ENCODE measurements at regions not wholly inside any gene's neighbourhood (a gene's known extent, or its start where the extent isn't known, plus 50 kb on each side); places are given as distances from the start of the nearest gene placed in this dataset.

DNA sequence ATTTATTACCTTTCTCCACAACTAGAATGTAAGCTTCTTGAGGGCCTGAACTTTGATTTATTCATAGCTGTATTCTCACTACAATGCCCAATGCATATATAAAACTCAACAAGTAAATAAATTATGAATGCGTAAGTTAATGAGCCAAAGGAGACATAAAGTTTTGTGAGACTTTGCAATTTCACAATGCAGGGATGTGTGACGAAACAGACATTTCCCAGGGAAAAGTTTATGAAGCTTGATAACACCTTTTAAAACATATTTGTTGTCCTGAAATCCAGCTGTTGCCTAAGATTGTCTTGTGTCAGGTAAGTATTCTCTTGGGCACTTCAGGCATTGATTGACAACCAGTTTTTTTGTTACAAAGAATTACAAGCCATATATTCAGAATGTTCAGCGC is 800.1 kb downstream of the BRINP1 start:
- DNase-seq (ENCODE audit: low read depth, low spot score), result no peak
- Histone ChIP-seq H3K4me3 (no peak overlapping the region), H3K27ac (no peak overlapping the region)

DNA sequence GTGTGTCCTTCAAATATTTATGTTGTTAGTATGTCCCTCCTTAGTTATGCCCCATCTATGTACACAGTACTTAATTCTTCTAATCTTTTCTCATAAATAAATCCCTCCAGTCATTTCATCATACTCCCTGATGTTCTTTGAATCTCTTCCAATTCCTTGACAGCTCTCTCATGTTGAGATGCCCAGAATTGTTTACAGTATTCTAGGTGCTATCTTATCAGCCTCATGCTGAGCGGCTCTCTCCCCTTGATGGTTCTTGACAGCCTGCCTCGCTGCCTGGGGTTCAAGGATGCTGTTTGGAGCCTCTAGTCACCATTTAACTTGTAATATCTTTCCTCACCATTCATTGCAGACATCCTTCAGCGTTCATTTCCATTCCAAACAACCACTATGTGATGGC is 799.2 kb downstream of the BRINP1 start:
- H3K4me3 ChIP-seq, result no peak overlapping the region
- DNase-seq (ENCODE audit: low read depth, low spot score), result no peak
- H3K9me3 ChIP-seq (ENCODE audit: low read depth, low read length), result no peaks in the 10 kb centered on the region
- TF ChIP-seq EZH2 (IDR thresholded peaks at IDR 0.05) (no peak), FOXP2 (optimal IDR thresholded peaks at IDR 0.05; ENCODE audit: control extremely low read depth, extremely low read length, insufficient read depth) (no peak), POLR2AphosphoS5 (IDR thresholded peaks at IDR 0.05; ENCODE audit: borderline replicate concordance, low read depth, low read length) (no peak)
- no peak overlapping the region for H3K27ac ChIP-seq
- H3K36me3 ChIP-seq (ENCODE audit: insufficient read depth, low read length), result no peaks in the 10 kb centered on the region
- no peak overlapping the region for H3K9ac ChIP-seq (ENCODE audit: insufficient read length)

More for the DNA sequence above, 800.1 kb downstream of the BRINP1 start:
- Histone ChIP-seq H3K36me3 (ENCODE audit: insufficient read depth, low read length) (no peaks in the 10 kb centered on the region), H3K9me3 (ENCODE audit: low read depth, low read length) (no peaks in the 10 kb centered on the region), H3K9ac (ENCODE audit: insufficient read length) (no peak overlapping the region)
- TF ChIP-seq EZH2 (IDR thresholded peaks at IDR 0.05) (no peak), POLR2AphosphoS5 (IDR thresholded peaks at IDR 0.05; ENCODE audit: borderline replicate concordance, low read depth, low read length) (no peak), FOXP2 (optimal IDR thresholded peaks at IDR 0.05; ENCODE audit: control extremely low read depth, extremely low read length, insufficient read depth) (no peak)

DNA sequence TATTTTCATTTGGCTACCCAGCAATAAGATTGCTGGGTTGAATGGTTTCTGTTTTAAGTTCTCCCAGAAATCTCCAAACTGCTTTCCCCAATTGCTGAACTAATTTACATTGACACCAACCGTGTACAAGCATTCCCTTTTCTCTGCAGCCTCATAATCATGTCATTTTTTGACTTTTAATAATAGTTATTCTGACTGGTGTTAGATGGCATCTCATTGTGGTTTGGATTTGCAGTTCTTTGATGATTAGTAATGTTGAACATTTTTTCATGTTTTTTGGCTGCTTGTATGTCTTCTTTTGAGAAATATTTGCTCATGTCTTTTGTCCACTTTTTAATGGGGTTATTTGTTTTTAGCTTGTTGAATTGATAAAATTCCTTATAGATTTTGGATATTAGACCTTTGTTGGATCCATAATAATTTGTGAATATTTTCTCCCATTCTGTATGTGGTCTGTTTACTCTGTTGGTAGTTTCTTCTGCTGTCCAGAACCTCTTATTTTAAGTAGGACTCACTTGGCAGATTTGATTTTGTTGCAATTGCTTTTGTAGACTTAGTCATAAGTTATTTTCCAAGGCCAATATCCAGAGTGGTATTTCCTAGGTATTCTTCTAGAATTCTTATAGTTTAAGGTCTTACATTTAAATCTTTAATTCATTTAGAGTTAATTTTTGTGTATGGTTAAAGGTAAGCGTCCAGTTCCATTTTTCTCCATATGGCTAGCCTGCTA is 793.7 kb downstream of the BRINP1 start:
- Histone ChIP-seq H3K9ac (ENCODE audit: insufficient read length) (no peak overlapping the region), H3K36me3 (ENCODE audit: insufficient read depth, low read length) (no peaks in the 10 kb centered on the region), H3K27ac (no peak overlapping the region), H3K4me3 (no peak overlapping the region), H3K9me3 (ENCODE audit: low read depth, low read length) (no peaks in the 10 kb centered on the region)
- TF ChIP-seq FOXP2 (optimal IDR thresholded peaks at IDR 0.05; ENCODE audit: control extremely low read depth, extremely low read length, insufficient read depth), result no peak
- TF ChIP-seq EZH2 (IDR thresholded peaks at IDR 0.05), result no peak
- no peak for DNase-seq (ENCODE audit: low read depth, low spot score)

DNA sequence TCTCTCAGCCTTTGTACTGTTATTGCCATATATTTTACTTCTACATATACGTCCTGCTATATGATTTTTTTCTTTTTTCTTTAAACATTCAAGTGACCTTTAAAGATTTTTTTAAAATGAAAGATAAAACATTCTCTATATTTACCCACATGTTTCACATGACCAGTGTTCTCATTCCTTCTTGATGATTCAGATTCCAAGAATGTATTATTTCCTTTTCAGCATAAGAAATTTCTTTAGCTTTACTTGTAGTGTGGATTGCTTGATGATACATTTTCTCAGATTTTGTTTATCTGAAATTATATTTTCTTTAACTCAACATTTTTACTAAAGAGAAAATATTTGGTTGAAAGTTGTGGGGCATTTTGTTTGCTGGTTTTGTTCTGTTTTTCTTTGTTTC is 792.1 kb downstream of the BRINP1 start:
- no peak for DNase-seq (ENCODE audit: low read depth, low spot score)
- Histone ChIP-seq H3K36me3 (ENCODE audit: insufficient read depth, low read length) (no peaks in the 10 kb centered on the region), H3K9ac (ENCODE audit: insufficient read length) (no peak overlapping the region), H3K4me3 (no peak overlapping the region), H3K27ac (no peak overlapping the region), H3K9me3 (ENCODE audit: low read depth, low read length) (no peaks in the 10 kb centered on the region)
- TF ChIP-seq EZH2 (IDR thresholded peaks at IDR 0.05) (no peak), POLR2AphosphoS5 (IDR thresholded peaks at IDR 0.05; ENCODE audit: borderline replicate concordance, low read depth, low read length) (no peak), FOXP2 (optimal IDR thresholded peaks at IDR 0.05; ENCODE audit: control extremely low read depth, extremely low read length, insufficient read depth) (no peak)

DNA sequence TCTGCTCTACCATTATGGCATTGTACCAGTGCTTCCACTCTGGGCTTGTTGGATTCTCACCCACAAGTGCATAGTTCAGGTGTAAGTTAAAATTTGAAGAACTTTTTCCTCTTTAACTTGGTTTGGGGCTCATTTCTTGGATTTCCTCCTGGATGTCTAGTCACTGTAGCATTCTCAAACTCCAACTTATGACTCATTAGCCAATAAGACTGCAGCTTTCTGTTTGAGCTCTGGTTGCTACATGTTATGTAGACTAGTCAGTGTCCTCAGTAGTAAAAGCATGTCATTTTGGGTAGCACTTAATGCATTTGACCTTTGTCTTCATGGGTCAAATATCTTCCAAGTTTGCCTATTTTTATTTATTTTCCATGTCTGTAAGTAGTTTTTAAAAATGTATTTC is 790.8 kb downstream of the BRINP1 start:
- no peak for TF ChIP-seq EZH2 (IDR thresholded peaks at IDR 0.05)
- no peak for TF ChIP-seq POLR2AphosphoS5 (IDR thresholded peaks at IDR 0.05; ENCODE audit: borderline replicate concordance, low read depth, low read length)
- no peak for TF ChIP-seq FOXP2 (optimal IDR thresholded peaks at IDR 0.05; ENCODE audit: control extremely low read depth, extremely low read length, insufficient read depth)
- no peak overlapping the region for H3K9ac ChIP-seq (ENCODE audit: insufficient read length)
- DNase-seq (ENCODE audit: low read depth, low spot score), result no peak
- no peaks in the 10 kb centered on the region for H3K9me3 ChIP-seq (ENCODE audit: low read depth, low read length)
- no peak overlapping the region for H3K27ac ChIP-seq
- no peaks in the 10 kb centered on the region for H3K36me3 ChIP-seq (ENCODE audit: insufficient read depth, low read length)
- no peak overlapping the region for H3K4me3 ChIP-seq

DNA sequence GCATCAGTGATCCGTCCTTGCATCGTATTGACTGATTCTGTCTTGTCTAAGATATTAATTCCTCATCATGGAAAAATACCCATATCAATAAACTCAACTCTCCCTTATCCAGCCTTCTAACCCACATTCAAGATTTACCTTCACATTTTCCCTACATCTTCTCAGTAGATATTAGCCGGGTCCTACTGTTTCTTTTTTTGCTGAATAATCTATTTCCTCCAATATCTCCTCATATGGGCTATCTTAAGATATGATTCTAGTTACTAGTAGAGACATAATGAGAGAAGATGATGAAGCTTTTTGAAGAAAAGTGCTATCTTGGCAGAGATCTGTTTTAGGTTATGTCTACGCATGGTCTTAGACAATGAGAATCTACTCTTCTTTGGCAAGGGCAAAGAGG is 785.8 kb downstream of the BRINP1 start:
- Histone ChIP-seq H3K9ac (ENCODE audit: insufficient read length) (no peak overlapping the region), H3K36me3 (ENCODE audit: insufficient read depth, low read length) (no peaks in the 10 kb centered on the region), H3K4me3 (no peak overlapping the region), H3K9me3 (ENCODE audit: low read depth, low read length) (no peaks in the 10 kb centered on the region), H3K27ac (no peak overlapping the region)
- DNase-seq (ENCODE audit: low read depth, low spot score), result no peak
- TF ChIP-seq POLR2AphosphoS5 (IDR thresholded peaks at IDR 0.05; ENCODE audit: borderline replicate concordance, low read depth, low read length) (no peak), FOXP2 (optimal IDR thresholded peaks at IDR 0.05; ENCODE audit: control extremely low read depth, extremely low read length, insufficient read depth) (no peak), EZH2 (IDR thresholded peaks at IDR 0.05) (no peak)

DNA sequence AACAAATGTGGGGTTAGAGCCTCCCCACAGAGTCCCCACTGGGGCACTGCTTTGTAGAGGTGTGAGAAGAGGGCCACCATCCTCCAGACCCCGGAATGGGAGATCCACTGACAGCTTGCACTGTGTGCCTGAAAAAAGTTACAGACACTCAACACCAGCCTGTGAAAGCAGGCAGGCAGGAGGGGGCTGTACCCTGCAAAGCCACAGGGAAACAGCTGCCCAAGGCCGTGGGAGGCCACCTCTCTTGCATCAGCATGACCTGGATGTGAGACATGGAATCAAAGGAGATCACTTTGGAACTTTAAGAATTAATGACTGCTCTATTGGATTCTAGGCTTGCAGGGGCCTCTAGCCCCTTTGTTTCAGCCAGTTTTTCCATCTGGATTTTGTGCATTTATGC is 782.3 kb downstream of the BRINP1 start:
- H3K4me3 ChIP-seq, result no peak overlapping the region
- H3K9me3 ChIP-seq (ENCODE audit: low read depth, low read length), result no peaks in the 10 kb centered on the region
- no peak overlapping the region for H3K27ac ChIP-seq
- H3K36me3 ChIP-seq (ENCODE audit: insufficient read depth, low read length), result no peaks in the 10 kb centered on the region
- H3K9ac ChIP-seq (ENCODE audit: insufficient read length), result no peak overlapping the region
- TF ChIP-seq EZH2 (IDR thresholded peaks at IDR 0.05) (no peak), POLR2AphosphoS5 (IDR thresholded peaks at IDR 0.05; ENCODE audit: borderline replicate concordance, low read depth, low read length) (no peak), FOXP2 (optimal IDR thresholded peaks at IDR 0.05; ENCODE audit: control extremely low read depth, extremely low read length, insufficient read depth) (no peak)
- DNase-seq (ENCODE audit: low read depth, low spot score), result no peak

DNA sequence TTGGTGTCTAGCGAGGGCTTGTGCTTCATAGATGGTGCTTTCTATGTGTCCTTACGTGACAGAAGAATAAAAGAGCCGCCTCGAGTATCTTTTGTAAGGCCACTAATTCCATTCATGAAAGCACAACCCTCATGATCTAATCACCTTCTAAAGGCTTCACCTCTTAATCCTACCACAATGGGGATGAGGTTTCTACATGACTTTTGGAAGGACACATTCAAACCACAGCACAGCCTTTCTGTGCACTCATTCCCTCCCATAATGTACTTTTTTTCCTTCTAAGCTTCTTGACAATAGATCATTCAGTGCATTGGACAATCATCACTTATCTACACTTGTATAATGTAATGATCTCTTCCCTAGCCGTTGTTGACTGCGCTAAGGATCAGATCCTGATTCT is 774.8 kb downstream of the BRINP1 start:
- H3K9ac ChIP-seq (ENCODE audit: insufficient read length), result no peak overlapping the region
- no peak for DNase-seq (ENCODE audit: low read depth, low spot score)
- TF ChIP-seq POLR2AphosphoS5 (IDR thresholded peaks at IDR 0.05; ENCODE audit: borderline replicate concordance, low read depth, low read length) (no peak), FOXP2 (optimal IDR thresholded peaks at IDR 0.05; ENCODE audit: control extremely low read depth, extremely low read length, insufficient read depth) (no peak), EZH2 (IDR thresholded peaks at IDR 0.05) (no peak)

More for the DNA sequence above, 774.8 kb downstream of the BRINP1 start:
- Histone ChIP-seq H3K4me3 (no peak overlapping the region), H3K36me3 (ENCODE audit: insufficient read depth, low read length) (no peaks in the 10 kb centered on the region), H3K27ac (no peak overlapping the region), H3K9me3 (ENCODE audit: low read depth, low read length) (no peaks in the 10 kb centered on the region)

All from SK-N-MC (cell line).